ENCODE measurements at regions not wholly inside any gene's neighbourhood (a gene's known extent, or its start where the extent isn't known, plus 50 kb on each side); places are given as distances from the start of the nearest gene placed in this dataset.

- FAIRE-seq = no peak
- DNase-seq (ENCODE audit: low read depth, low spot score) = no peak
- TF ChIP-seq, protein P1, sequence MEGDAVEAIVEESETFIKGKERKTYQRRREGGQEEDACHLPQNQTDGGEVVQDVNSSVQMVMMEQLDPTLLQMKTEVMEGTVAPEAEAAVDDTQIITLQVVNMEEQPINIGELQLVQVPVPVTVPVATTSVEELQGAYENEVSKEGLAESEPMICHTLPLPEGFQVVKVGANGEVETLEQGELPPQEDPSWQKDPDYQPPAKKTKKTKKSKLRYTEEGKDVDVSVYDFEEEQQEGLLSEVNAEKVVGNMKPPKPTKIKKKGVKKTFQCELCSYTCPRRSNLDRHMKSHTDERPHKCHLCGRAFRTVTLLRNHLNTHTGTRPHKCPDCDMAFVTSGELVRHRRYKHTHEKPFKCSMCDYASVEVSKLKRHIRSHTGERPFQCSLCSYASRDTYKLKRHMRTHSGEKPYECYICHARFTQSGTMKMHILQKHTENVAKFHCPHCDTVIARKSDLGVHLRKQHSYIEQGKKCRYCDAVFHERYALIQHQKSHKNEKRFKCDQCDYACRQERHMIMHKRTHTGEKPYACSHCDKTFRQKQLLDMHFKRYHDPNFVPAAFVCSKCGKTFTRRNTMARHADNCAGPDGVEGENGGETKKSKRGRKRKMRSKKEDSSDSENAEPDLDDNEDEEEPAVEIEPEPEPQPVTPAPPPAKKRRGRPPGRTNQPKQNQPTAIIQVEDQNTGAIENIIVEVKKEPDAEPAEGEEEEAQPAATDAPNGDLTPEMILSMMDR (IDR thresholded peaks at IDR 0.05; ENCODE audit: extremely low read depth in 1 of 2, insufficient read depth in 1 of 2, low read depth in 1 of 2, low read length in 2 of 2) = no peak
- TF ChIP-seq, protein P2, sequence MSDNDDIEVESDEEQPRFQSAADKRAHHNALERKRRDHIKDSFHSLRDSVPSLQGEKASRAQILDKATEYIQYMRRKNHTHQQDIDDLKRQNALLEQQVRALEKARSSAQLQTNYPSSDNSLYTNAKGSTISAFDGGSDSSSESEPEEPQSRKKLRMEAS (IDR thresholded peaks at IDR 0.05; ENCODE audit: insufficient read depth, insufficient read length) = no peak
- TF ChIP-seq FOS (IDR thresholded peaks at IDR 0.05; ENCODE audit: borderline replicate concordance, insufficient read depth, low read length) (no peak), EZH2 (IDR thresholded peaks at IDR 0.05; ENCODE audit: borderline replicate concordance, low read depth, low read length, severe bottlenecking) (no peak), JUN (IDR thresholded peaks at IDR 0.05; ENCODE audit: borderline replicate concordance, insufficient read depth, insufficient read length, low read depth) (no peak), POLR2A (IDR thresholded peaks at IDR 0.05; ENCODE audit: low read depth, low read length) (no peak), MYC (IDR thresholded peaks at IDR 0.05; ENCODE audit: low read depth, low read length) (no peak)
- dilution Hi-C loops (cut with MboI; ENCODE audit: extremely low pct_ligation_motif_present, low sequenced_read_pairs) (no loop called here), intact Hi-C loops (cut with micrococcal nuclease) (no loop called here)
- H4K20me1 ChIP-seq (replicated peaks; ENCODE audit: control insufficient read depth, extremely low read depth, insufficient read depth, low read length) = no peaks in the 10 kb centered on the region
- H3K27me3 ChIP-seq (ENCODE audit: control insufficient read depth in 2 of 2, insufficient read depth in 2 of 2, low read length in 2 of 2) = no peaks in the 10 kb centered on the region
- no peaks in the 10 kb centered on the region for H3K9me1 ChIP-seq (replicated peaks; ENCODE audit: control insufficient read depth, extremely low read depth, insufficient read depth, low read length)
- H3K4me3 ChIP-seq (replicated peaks in 1 of 3; ENCODE audit: insufficient read depth in 1 of 3, low read depth in 1 of 3, low read length in 3 of 3) = no peak overlapping the region
- H3K9me3 ChIP-seq (replicated peaks; ENCODE audit: control insufficient read depth, insufficient read depth, low read length) = no peaks in the 10 kb centered on the region
- H2AFZ ChIP-seq (ENCODE audit: low read depth, low read length) = no peak overlapping the region
- ChIA-PET CTCF (no interaction called here), POLR2A (no interaction called here)
- H3K27ac ChIP-seq (ENCODE audit: insufficient read depth, low read depth, low read length) = no peak overlapping the region
- H3K36me3 ChIP-seq (ENCODE audit: control insufficient read depth in 2 of 2, extremely low read depth in 1 of 2, insufficient read depth in 2 of 2, low read length in 2 of 2) = no peaks in the 10 kb centered on the region
- no peak overlapping the region for H3K4me2 ChIP-seq (ENCODE audit: insufficient read depth, low read length)
- BruUV-seq (replicated peaks) = no TSS peak
- no peaks in the 10 kb centered on the region for H3K4me1 ChIP-seq (ENCODE audit: control insufficient read depth, extremely low read depth, insufficient read depth, low read length)
- H3K9ac ChIP-seq (replicated peaks; ENCODE audit: extremely low read depth, insufficient read depth, low read length) = no peak overlapping the region
- no peaks in the 10 kb centered on the region for H3K79me2 ChIP-seq (ENCODE audit: control insufficient read depth, insufficient read depth, low read length)
These were observed 348.9 kb upstream of the SLC39A10 start for GRCh38 chr2:195308163-195308562.

- Histone ChIP-seq H3K27ac (ENCODE audit: insufficient read depth, low read depth, low read length) (no peak overlapping the region), H3K9me3 (replicated peaks; ENCODE audit: control insufficient read depth, insufficient read depth, low read length) (no peaks in the 10 kb centered on the region), H3K36me3 (ENCODE audit: control insufficient read depth in 2 of 2, extremely low read depth in 1 of 2, insufficient read depth in 2 of 2, low read length in 2 of 2) (no peaks in the 10 kb centered on the region), H3K9ac (replicated peaks; ENCODE audit: extremely low read depth, insufficient read depth, low read length) (no peak overlapping the region), H4K20me1 (replicated peaks; ENCODE audit: control insufficient read depth, extremely low read depth, insufficient read depth, low read length) (no peaks in the 10 kb centered on the region), H3K4me3 (replicated peaks in 1 of 3; ENCODE audit: insufficient read depth in 1 of 3, low read depth in 1 of 3, low read length in 3 of 3) (no peak overlapping the region), H2AFZ (ENCODE audit: low read depth, low read length) (no peak overlapping the region), H3K79me2 (ENCODE audit: control insufficient read depth, insufficient read depth, low read length) (no peaks in the 10 kb centered on the region), H3K4me1 (ENCODE audit: control insufficient read depth, extremely low read depth, insufficient read depth, low read length) (no peaks in the 10 kb centered on the region), H3K9me1 (replicated peaks; ENCODE audit: control insufficient read depth, extremely low read depth, insufficient read depth, low read length) (no peaks in the 10 kb centered on the region), H3K4me2 (ENCODE audit: insufficient read depth, low read length) (no peak overlapping the region), H3K27me3 (ENCODE audit: control insufficient read depth in 2 of 2, insufficient read depth in 2 of 2, low read length in 2 of 2) (no peaks in the 10 kb centered on the region)
- CTCF ChIA-PET = no interaction called here
- BruUV-seq (replicated peaks) = no TSS peak
- POLR2A ChIA-PET = no interaction called here
- no peak for DNase-seq (ENCODE audit: low read depth, low spot score)
- no peak for FAIRE-seq
- dilution Hi-C loops (cut with MboI; ENCODE audit: extremely low pct_ligation_motif_present, low sequenced_read_pairs) = no loop called here
- TF ChIP-seq GATA2 (IDR thresholded peaks at IDR 0.05; ENCODE audit: insufficient read depth, insufficient read length, low read depth, low read length) = no peak
- TF ChIP-seq POLR2AphosphoS5 (IDR thresholded peaks at IDR 0.05; ENCODE audit: insufficient read depth, low read depth, low read length) = no peak
- intact Hi-C loops (cut with micrococcal nuclease) = no loop called here
These were observed 349.3 kb upstream of the SLC39A10 start for GRCh38 chr2:195307751-195308150.

All from endothelial cell of umbilical vein (primary cell).